Right ventricle myocardium superior (tissue), 1 donor: ENCODE measurements at regions not wholly inside any gene's neighbourhood (a gene's known extent, or its start where the extent isn't known, plus 50 kb on each side); places are given as distances from the start of the nearest gene placed in this dataset.
"Not testable (repeated sequence)": the region's sequence is repeated elsewhere in the genome, so short reads cannot be mapped to it uniquely, and the experiment has no call there.

Experiments
- ATAC-seq: fragments of 200-7000 bp; cut with Tn5 transposase; one replicate; pipeline ENCODE4 v1.9.1; 2020; ENCODE audit warnings: mild to moderate bottlenecking; ENCODE audit not compliant: poor library complexity
- DNase-seq: peaks from one replicate; pipeline ENCODE4 v3.0.0-alpha.2; 2020
- intact Hi-C: fragments of 100-400 bp; cut with DNase I; formaldehyde crosslinking; loops from one replicate; pipeline ENCODE4 v1.11.2; 2022
- donor health status: DM: no; HTN: yes; CAD: no; lungs with severe emphysema.

GRCh38 chr5:88094403-88094802 lies 174.2 kb downstream of the TMEM161B start:
- ATAC-seq (peak; percentile 86), DNase-seq (no peak)
- intact Hi-C loops, result no loop called here

GRCh38 chr5:88093765-88094164 lies 174.9 kb downstream of the TMEM161B start:
- no peak for DNase-seq
- intact Hi-C loops, result no loop called here

GRCh38 chr5:88092958-88093605 lies 175.6 kb downstream of the TMEM161B start:
- intact Hi-C loops, result no loop called here
- DNase-seq, result no peak
- peak; percentile 43 for ATAC-seq

More at GRCh38 chr5:88093765-88094164, 174.9 kb downstream of the TMEM161B start:
- ATAC-seq, result no peak

- intact Hi-C loops, result no loop called here
- ATAC-seq, result no peak
- no peak for DNase-seq
Measured at GRCh38 chr5:88092358-88092757, 176.3 kb downstream of the TMEM161B start.

GRCh38 chr5:88090506-88090905 lies 178.1 kb downstream of the TMEM161B start:
- ATAC-seq (no peak), DNase-seq (no peak)
- intact Hi-C loops, result no loop called here

- intact Hi-C loops, result no loop called here
- ATAC-seq (no peak), DNase-seq (no peak)
Measured at GRCh38 chr5:88089719-88090390, 178.8 kb downstream of the TMEM161B start.

GRCh38 chr5:88085462-88085861 lies 183.2 kb downstream of the TMEM161B start:
- ATAC-seq, result no peak
- intact Hi-C loops, result no loop called here
- no peak for DNase-seq

- DNase-seq (no peak), ATAC-seq (no peak)
- intact Hi-C loops, result no loop called here
Measured at GRCh38 chr5:88081877-88082276, 186.8 kb downstream of the TMEM161B start.

- DNase-seq, result no peak
- intact Hi-C loops, result no loop called here
- no peak for ATAC-seq
Measured at GRCh38 chr5:88063813-88064212, 204.8 kb downstream of the TMEM161B start.

- ATAC-seq (no peak), DNase-seq (no peak)
- intact Hi-C loops, result no loop called here
Measured at GRCh38 chr5:88060194-88060593, 208.5 kb downstream of the TMEM161B start.

GRCh38 chr5:88058625-88059024 lies 210.0 kb downstream of the TMEM161B start:
- intact Hi-C loops, result no loop called here
- no peak for DNase-seq

GRCh38 chr5:88052468-88052867 lies 216.2 kb downstream of the TMEM161B start:
- DNase-seq, intact Hi-C loops, ATAC-seq: not testable (repeated sequence)

More at GRCh38 chr5:88058625-88059024, 210.0 kb downstream of the TMEM161B start:
- no peak for ATAC-seq

- intact Hi-C loops, result no loop called here
- no peak for ATAC-seq
Measured at GRCh38 chr5:88051148-88051547, 217.5 kb downstream of the TMEM161B start.

GRCh38 chr5:88049737-88050136 lies 218.9 kb downstream of the TMEM161B start:
- no peak for ATAC-seq
- DNase-seq, result no peak
- intact Hi-C loops, result no loop called here

More at GRCh38 chr5:88051148-88051547, 217.5 kb downstream of the TMEM161B start:
- DNase-seq, result no peak

GRCh38 chr5:88049156-88049555 lies 219.5 kb downstream of the TMEM161B start:
- no peak for ATAC-seq
- DNase-seq, result no peak
- intact Hi-C loops, result no loop called here

GRCh38 chr5:88045931-88046461 lies 222.6 kb downstream of the TMEM161B start:
- intact Hi-C loops, result no loop called here
- DNase-seq, result no peak
- no peak for ATAC-seq

GRCh38 chr5:88045165-88045564 lies 223.5 kb downstream of the TMEM161B start:
- DNase-seq (no peak), ATAC-seq (no peak)
- intact Hi-C loops, result no loop called here

GRCh38 chr5:88034520-88034919 lies 234.1 kb downstream of the TMEM161B start:
- DNase-seq (no peak), ATAC-seq (no peak)
- intact Hi-C loops, result no loop called here

- intact Hi-C loops, result no loop called here
- ATAC-seq, result no peak
Measured at GRCh38 chr5:88033191-88033590, 235.5 kb downstream of the TMEM161B start.

GRCh38 chr5:88029011-88029410 lies 239.6 kb downstream of the TMEM161B start:
- DNase-seq (no peak), ATAC-seq (no peak)
- intact Hi-C loops, result no loop called here

More at GRCh38 chr5:88033191-88033590, 235.5 kb downstream of the TMEM161B start:
- no peak for DNase-seq
